HG02678 (cell line): ENCODE measurements at regions not wholly inside any gene's neighbourhood (a gene's known extent, or its start where the extent isn't known, plus 50 kb on each side); places are given as distances from the start of the nearest gene placed in this dataset.
"Not testable (repeated sequence)": the region's sequence is repeated elsewhere in the genome, so short reads cannot be mapped to it uniquely, and the experiment has no call there.

Source experiments
- ATAC-seq: cut with Tn5 transposase; IDR thresholded peaks from one replicate; pipeline ENCODE4 v1.9.1; 2021; ENCODE audit warnings: mild to moderate bottlenecking, moderate library complexity; ENCODE audit not compliant: unreplicated experiment

DNA sequence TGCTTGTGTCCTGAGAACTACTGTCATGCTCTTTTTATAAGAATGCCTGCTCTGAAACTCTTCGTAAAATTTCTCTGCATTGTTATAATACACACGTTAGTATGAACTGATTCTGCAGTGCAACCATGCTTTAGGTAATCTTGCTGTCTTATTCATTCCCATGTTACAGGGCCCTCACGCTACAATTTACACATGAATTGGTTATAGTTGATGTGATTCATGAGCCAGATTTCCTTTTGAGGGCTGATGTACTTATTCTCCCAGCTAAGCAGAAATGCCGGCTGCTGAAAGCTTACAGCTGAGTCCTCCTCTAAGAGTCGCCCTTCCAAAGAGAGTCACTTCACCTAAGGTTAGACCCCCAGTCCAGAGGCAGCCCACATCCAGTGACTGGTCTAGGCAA, 233.5 kb upstream of the PCSK5 start:
- no peak for ATAC-seq

DNA sequence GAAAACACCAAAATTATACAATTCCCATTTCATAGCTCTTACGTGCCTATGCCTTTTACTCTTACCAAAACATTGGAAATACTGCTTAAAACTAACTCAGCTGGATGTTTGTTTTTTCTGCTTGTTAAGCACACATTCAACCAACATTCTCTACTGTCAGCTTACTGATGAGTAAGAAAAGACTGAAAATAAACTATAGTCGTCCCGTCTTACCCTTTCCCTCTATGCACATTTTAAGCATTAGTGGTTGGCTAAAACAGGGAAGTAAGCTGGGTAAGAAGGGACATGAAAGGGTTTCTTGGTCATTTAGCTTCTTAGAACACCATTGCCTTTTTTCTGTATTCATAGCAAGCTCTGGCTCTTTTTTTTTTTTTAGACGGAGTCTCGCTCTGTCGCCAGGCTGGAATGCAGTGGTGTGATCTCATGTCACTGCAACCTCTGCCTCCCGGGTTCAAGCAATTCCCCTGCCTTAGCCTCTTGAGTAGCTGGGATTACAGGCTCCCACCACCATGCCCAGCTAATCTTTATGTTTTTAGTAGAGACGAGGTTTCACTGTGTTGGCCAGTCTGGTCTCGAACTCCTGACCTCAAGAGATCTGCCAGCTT, 232.1 kb upstream of the PCSK5 start:
- no peak for ATAC-seq

GRCh38 chr9:75664597-75664996, 225.9 kb upstream of the PCSK5 start:
- no peak for ATAC-seq

DNA sequence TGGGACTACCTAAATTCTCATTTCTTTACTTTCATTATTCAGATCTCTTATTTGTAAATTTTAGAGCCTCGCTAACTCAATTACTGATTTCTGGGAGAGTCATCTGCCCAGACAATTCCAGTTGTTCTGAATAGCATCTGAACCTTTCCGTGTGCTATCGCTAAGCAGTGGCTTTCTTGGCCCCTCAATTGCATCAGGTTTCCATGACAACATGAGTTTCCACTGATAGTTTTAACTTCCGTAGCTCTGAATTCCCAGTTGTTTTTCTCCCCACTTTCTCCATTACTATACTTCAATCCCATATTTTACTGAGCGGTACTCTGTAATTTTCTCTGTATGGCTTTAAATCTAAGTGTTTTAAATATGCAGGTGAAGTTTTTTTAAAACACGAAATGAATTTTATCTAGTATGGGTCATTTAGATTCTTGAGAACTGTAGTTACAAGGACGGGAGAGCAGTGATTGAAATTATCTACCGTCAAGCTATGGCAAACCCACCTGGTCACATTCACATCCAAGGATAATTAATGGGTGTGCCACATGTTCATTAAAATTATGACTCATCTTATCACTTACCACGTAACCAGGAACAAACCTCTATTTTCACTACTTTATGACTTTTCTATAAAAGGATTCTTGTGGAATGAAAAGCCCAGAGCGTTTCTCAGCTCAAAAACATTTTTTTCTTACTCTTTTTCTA, 223.5 kb upstream of the PCSK5 start:
- no peak for ATAC-seq

DNA sequence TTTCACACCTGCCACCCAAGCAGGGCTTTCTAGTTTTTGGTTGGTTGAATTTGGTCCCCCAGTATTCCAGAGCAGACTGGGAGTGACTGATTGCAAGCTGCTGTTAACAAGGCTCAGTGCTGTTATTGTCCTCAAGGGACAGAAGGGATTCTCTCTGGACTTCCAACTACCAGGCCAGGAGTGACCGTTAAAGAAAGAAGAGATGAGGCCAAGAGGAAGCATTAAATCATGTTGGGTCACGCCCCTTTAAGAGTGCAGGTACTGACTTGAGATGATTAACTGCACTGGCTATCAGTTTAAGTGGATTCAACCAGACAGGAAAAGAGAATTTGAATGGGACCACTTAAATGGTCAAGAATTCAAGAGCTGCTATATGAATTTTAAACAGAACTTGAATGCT, 220.8 kb upstream of the PCSK5 start:
- ATAC-seq: no peak

DNA sequence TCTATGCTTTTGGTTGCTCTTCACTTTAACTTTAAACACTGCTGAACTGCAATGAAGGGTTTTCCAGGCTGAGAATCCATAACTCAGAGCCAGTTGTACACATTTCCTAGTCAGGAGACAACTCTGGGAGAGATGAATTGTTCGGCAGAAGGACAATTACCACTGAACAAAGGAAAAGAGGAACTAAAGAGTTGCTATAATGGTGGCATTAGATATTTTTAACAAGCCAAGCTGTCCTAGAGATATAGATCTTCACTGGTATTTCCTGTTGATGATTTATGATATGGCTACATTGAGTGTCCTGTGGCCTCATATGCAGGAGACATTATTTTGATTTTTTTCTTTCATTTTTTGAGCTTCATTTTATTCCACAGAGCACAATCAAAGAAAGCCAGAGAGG, 219.1 kb upstream of the PCSK5 start:
- ATAC-seq: no peak

- ATAC-seq: no peak
Measured at GRCh38 chr9:75672478-75672877, 218.0 kb upstream of the PCSK5 start.

- no peak for ATAC-seq
Measured at GRCh38 chr9:75683591-75683990, 206.9 kb upstream of the PCSK5 start.

- no peak for ATAC-seq
Measured at GRCh38 chr9:75685062-75685461, 205.4 kb upstream of the PCSK5 start.

DNA sequence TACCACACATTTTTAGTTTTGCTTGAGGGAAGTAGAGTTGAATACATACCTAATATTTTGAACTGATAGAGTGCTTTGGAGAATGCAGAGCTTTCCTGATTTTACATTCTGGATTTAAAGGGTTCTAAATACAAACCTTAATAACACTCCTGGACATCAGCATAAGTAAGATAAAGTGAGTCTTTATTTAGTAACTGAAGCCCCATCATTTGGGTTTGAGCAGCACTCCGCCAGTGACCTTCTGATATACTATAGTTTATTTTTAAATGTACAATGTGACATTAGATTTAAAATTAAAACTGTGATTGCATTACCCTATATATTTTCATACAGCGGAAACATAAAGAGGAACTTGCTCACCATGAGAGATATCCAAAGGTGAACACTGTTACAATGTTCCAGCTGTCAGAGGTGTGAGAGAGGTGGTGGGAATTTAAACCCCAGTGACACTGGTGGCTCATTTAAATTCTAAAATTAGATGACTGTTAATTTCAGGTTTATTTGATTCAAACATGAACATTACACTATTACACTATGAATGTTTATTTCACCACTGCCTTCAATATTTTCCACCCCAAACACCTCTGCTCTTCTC, 203.0 kb upstream of the PCSK5 start:
- ATAC-seq: no peak

- not testable (repeated sequence) for ATAC-seq
Measured at GRCh38 chr9:75690551-75690950, 199.9 kb upstream of the PCSK5 start.

GRCh38 chr9:75691408-75691807, 199.1 kb upstream of the PCSK5 start:
- no peak for ATAC-seq

DNA sequence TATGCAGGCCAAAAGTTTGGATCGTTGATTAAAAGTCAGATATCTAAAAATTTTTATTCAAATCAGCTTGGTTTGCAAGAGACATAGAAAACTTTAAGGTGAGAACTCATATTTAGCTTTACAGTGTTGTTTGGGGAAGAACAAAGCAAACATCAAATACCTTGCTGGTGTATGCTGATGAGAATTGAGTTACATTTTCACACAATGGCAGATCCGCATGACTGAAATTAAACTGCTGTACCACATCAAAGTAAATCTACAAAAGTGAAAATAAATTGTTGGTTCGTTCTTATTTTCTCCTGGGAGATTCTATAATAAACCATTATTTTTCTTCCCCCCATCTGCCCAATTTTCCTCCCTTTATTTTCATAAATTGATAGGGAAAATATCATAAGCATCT, 198.2 kb upstream of the PCSK5 start:
- ATAC-seq: no peak

DNA sequence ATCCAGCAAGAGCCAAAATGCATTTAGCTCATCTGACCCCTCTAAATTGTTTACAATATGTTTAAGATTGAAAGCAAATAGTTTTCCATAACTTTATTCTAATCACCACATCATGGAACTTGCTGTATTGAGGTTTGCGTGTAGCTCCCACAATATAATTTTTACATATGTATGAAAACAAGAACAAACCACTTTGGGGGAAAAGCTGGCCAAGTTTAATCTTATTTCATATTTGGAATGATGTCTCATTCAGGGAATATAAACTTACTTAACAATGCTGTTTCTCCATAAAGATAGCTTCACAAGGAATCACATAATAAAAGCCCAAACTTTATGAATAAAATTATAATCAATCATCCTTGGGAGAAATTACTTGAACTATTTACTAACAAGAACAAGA, 194.6 kb upstream of the PCSK5 start:
- ATAC-seq: no peak

DNA sequence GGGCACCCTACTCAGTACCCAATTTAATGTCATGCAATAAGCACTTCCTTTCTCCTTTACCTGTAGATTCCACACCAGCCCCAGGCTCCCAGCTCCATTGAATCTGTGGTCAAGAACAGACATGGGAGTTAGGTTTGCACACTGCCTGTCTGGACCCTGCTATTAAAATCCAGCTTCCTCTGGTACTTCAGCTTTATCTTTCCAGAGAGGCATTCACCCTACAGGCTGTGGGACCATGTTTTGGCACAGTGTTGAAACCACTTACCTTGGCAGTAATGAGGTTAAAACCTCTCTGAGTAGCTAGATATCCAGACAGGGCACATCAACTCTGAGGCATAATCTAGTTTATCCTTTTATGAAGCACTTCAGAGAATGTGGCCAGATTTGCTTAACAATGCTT, 191.5 kb upstream of the PCSK5 start:
- no peak for ATAC-seq

- ATAC-seq: no peak
Measured at GRCh38 chr9:75699625-75700251, 190.7 kb upstream of the PCSK5 start.

DNA sequence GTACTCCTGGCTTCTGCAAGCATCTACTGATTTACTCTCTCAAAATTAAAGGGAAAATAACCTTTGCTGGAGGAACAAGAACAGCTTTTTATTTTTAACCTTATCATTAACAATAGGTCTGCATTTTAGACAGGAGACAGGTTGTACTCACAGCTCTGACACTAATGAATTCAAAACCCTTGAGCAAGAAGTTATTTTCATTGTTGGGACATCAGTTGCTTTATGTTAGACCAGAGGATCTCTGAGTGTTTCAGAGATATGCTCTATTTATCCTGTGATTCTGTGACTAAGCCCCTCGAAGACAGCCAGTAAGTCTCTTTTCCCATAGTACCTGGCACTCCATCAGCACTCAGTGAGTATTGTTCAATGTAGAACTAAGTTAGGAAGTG, 190.2 kb upstream of the PCSK5 start:
- no peak for ATAC-seq

DNA sequence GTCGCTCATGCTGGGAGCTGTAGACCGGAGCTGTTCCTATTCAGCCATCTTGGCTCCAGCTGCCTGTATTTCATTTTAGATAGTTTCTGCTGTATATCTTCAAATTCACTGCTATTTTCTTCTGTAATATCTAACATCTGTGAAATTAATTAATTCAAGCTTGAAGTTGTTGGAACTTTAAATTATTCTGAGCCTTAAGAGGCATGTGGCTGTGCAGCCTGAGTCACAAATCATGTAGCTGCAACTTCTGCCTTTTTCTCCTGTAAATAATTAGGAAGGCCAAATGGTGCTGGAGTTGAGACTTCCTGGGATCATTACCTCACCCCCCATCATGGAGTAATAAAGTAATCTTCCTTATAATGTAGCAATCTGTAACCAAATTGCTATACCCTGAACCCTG, 183.3 kb upstream of the PCSK5 start:
- ATAC-seq: no peak

DNA sequence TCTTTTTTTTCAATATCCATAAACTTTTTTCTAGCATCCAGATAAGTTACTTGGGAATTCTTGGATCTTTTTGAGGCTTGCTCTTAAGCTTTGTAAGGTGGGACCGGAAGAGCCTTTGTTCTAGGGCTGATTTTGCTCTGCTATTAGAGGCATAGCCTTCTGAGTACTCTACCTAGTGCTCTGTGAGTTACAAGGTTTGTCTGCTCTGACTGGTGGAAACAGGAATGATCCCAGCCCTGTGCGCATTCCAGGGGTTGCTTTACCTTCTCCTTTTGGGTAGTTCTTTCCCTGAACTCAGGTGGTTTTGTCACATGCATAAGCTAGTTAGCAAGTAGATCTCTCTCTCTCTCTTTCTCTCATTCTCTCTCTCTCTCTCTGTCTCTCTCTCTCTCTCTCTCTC, 180.8 kb upstream of the PCSK5 start:
- ATAC-seq: no peak

GRCh38 chr9:75712700-75713099, 177.8 kb upstream of the PCSK5 start:
- ATAC-seq: no peak

DNA sequence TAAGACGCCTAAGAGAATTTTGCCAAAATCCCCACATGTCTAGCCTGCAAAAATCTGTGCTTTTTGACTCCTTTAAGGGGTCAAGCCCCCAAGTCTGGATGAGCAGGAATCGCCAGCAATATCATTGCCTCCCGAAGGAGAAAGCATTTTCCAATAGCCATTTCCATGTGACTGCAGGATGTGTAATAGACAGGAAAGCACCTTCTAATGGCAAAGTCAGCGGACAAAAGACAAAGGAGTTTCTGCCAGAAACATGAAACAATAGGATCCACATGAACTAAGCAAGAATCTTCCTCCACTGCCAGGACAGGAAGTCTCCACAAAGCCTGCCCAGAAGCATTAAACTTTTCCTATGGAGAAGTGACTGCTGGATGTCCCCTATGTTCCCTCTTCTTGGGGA, 177.1 kb upstream of the PCSK5 start:
- no peak for ATAC-seq

DNA sequence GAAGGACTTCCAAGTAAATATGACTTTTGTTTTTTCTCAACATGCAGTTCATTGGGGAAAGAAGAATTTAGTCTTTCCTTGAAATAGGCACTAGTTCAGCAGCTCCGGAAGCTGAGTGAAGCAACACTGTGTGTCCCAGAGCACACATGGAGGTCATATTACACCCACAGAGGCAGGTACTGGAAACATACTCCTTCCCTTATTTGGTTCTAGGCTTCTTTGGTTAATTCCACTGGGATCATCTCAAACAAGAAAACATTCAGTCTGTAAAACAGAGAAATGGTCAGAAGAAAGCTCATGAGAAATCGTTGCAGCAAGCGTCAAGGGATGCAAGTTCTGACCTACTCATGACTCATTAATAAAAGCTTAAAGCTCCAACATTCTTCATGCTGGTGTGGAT, 175.1 kb upstream of the PCSK5 start:
- no peak for ATAC-seq
